NCI-H1417 (cell line): ENCODE measurements at regions not wholly inside any gene's neighbourhood (a gene's known extent, or its start where the extent isn't known, plus 50 kb on each side); places are given as distances from the start of the nearest gene placed in this dataset.
"Not testable (repeated sequence)": the region's sequence is repeated elsewhere in the genome, so short reads cannot be mapped to it uniquely, and the experiment has no call there.

Experiments used
- DNase-seq, 3 experiments: peaks; one replicate each; lab custom pipeline; 2025; lab: John Stamatoyannopoulos, UW

- DNase-seq: no peak
Observed at GRCh38 chr13:93017493-93018112, 209.0 kb upstream of the GPC6 start.

- no peak for DNase-seq
Observed at GRCh38 chr13:93023929-93024328, 202.7 kb upstream of the GPC6 start.

DNA sequence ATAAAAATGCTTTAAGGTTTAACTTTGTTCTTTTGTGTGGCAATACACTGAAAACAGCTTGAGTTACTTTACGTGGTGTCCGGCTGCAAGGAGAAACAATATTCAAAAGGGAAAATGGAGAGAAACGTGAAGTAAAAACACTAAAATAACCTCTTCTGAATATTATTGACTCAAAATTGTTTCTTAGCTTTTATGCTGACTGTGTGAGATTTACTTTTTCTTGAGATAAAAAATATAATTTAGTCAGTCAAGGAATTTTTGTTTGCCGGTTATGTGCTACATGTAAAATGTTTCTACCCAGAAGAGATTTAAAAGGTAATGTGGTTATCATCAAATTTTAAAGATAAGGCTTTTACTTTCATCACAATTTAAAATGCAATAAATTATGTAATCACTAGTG lies 200.6 kb upstream of the GPC6 start:
- no peak for DNase-seq

DNA sequence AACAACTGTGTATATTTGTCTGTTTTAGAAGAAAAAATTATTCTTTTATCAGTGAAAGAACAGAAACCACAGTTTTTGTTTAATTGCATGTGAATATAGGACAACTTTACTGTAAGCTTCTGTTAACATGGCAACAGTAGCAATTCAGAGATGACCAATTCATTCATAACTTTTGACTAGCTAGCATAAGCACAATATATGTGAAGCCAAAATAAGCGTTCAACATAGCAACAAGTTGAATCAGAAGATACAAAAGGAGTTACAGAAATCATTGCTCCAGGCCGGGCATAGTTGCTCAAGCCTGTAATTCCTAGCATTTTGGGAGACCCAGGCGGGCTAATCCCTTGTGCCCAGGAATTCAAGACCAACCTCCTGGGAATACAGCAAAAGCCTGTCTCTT lies 197.1 kb upstream of the GPC6 start:
- no peak for DNase-seq

DNA sequence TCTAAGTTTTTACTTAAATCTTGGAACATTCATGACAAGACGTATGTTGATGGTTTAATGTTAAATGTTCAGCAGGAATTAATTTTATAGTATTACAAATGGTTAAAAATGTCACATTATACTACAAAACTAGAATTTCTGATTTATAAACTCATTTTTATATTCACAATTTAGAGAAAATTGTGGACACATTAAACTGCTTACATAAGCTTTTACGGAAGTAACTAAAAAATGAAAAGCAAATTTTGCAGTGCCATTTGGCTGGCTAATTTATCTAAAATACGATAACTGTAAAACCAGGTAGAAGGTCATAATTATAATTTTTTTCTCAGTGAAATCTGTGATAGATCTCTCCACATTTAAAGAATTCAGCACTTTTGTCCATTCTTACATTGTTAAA lies 190.2 kb upstream of the GPC6 start:
- DNase-seq: no peak

GRCh38 chr13:93037780-93038179 lies 188.8 kb upstream of the GPC6 start:
- no peak for DNase-seq

- DNase-seq: no peak
Observed at GRCh38 chr13:93038187-93038586, 188.4 kb upstream of the GPC6 start.

DNA sequence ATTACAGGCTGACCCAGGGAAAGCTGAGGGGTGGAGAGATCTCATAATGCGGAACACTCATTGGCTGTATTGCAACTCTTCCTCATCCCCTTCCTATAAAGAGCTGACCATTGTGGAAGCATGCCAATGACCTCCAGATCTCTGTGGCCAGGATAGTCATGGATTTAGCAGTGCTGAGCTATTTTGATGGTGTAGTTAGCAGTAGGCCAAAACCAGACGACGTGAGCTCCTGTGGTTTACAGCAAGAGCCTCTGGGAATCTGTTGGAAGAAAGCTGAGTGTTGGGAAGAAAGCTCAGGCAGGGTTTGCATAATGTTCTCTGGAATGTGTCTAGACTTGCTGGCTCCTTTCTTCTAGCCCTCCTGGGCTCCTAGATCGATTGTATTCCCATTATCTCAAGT lies 187.5 kb upstream of the GPC6 start:
- DNase-seq: no peak

GRCh38 chr13:93041566-93041965 lies 185.0 kb upstream of the GPC6 start:
- not testable (repeated sequence) for DNase-seq

DNA sequence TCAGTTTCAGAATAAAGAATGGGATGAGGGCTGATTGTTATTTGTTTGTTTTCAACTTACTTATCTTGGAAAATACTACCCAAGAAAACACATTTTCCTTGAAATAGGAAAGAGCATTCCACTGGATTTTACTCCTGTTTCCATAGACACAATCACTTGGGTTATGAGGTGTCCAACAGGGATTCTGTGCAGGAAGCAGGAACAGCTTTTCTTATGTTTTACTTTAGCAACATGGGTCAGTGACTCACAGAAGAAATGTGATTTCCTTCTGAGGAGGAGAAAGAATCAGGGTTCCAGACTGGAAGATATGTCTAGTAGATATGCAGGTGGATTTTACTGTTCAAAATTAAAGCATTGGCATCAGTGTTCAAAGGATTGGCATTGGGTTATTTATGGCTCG lies 180.8 kb upstream of the GPC6 start:
- no peak for DNase-seq

DNA sequence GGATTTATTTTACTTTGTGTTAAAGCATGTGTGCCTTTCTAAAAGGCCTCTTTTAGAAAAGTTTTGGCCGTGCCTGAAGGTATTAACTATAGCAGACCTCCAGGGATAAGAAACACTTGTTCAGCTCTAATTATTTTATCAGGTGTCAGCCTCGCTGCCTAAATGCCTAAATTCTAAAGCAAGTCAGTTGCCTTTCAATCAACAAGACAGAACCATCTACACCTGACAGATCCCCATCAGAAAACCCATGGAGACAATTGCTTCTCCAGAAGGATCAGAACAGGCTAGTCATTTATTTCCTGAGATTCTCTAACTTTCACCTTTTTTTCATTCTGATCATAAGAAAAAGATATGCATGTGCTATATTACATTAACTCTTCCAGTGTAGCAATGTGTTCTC lies 171.4 kb upstream of the GPC6 start:
- no peak for DNase-seq

DNA sequence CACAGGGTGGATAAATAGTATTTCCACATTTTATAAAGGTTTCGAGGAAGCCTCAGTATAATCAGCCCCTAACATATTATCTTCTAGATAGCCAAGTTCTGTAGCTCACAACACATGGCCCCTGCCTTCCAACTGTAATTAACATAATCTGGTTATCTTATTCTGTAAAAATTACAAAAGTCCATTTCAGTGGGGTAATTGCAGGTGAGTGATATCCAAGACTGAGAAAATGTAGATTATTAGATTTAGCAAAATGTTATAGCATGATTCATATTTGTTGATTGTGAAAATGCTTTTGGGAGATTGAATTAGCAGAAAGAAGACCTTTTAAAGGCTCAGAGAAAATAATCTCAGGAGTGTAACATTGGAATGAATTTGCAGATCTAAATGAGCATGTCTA lies 168.3 kb upstream of the GPC6 start:
- DNase-seq: no peak

DNA sequence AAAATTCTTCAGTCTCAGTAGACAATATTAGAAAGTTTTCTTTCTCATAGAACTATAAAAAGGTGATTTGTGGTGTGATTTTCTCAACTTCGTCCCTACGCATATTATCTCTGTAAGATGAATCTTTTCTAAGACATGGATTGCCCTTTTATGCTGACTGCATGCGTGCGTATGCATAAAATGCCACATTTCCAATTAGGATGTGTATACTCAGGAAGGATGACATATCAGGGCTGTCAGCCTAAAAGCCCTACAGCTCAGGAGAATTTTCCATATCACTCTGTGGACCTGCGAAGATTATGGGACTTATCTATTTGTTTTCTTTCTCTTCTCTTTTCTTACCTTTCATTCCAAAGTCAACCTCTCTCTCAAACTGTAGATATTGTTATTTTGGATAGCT lies 166.5 kb upstream of the GPC6 start:
- no peak for DNase-seq

DNA sequence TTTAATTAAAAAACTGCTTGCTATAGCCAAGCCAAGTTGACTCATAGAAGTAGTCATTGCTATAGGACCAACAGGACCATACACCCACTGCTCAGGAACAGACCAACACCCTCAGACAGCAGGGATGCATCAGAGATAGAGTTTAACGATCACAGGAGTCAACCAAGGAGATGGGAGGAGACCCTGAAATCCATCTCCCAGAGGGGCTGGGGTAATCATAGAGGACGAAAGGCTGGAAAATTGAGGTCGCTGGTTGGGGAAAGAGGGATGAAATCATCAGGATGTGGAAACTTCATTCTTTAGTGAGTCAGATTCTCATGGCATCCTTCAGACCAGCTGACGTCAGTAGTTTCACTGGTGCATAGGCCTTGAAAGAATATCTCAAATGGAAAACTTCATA lies 160.4 kb upstream of the GPC6 start:
- DNase-seq: no peak

GRCh38 chr13:93079294-93079693 lies 147.3 kb upstream of the GPC6 start:
- DNase-seq: peak in 2 of 3 experiments; percentile 11 to 53

DNA sequence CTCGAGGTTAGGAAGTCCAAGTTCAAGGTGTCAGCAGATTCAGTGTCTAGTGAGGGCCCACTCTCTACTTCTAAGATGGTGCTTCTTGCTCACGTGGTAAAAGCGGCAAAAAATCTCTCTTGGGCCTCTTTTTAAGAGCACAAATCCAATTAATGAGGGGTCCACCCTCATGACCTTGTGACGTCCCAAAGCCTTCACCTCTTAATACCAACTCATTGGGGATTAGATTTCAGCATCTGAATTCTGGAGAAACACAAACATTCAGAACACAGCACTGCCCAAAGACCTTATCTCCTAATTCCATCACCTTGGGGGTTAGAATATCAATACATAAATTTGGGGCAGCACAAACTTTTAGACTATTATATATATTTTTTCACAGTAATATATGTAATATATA lies 146.4 kb upstream of the GPC6 start:
- no peak for DNase-seq

GRCh38 chr13:93080587-93080986 lies 146.0 kb upstream of the GPC6 start:
- peak in 2 of 3 experiments; percentile 12 to 84 for DNase-seq

- DNase-seq: no peak
Observed at GRCh38 chr13:93086329-93086728, 140.3 kb upstream of the GPC6 start.

DNA sequence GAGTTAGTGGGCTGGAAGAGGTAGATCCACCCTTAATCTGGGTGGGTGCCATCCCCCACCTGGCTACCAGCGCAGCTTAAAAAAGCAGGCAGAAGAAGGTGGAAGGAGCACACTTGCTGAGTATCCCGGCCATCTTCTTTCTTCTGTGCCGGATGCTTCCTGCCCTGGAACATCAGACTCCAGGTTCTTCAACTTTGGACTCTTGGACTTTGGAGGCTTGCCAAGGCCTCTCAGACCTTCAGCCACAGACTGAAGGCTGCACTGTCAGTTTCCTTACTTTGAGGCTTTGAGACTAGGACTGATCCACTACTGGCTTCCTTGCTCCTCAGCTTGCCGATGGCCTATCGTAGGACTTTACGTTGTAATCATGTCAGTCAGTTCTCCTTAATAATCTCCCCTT lies 127.6 kb upstream of the GPC6 start:
- DNase-seq: no peak

GRCh38 chr13:93101226-93101734 lies 125.3 kb upstream of the GPC6 start:
- no peak for DNase-seq

GRCh38 chr13:93104270-93104669 lies 122.3 kb upstream of the GPC6 start:
- DNase-seq: no peak

GRCh38 chr13:93108111-93108601 lies 118.5 kb upstream of the GPC6 start:
- no peak for DNase-seq

DNA sequence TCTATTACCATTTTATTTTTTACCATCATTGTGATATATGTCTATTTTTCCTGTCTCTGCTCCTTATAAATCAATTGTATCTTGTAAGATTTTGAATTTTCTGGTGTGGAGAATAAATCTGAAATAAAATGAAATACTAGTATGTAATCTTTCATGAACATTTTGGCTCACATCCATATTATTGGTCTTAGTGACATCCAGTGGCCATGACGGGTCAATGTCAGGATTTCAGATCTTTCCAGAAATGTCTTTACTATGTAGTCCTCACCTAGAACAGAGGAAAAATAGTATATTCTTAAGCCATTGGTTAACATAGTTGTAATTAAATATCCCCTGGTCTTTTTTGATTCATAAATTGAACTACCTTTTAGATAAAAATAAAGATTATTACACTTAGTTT lies 109.8 kb upstream of the GPC6 start:
- peak in 2 of 3 experiments; percentile 8 to 61 for DNase-seq

DNA sequence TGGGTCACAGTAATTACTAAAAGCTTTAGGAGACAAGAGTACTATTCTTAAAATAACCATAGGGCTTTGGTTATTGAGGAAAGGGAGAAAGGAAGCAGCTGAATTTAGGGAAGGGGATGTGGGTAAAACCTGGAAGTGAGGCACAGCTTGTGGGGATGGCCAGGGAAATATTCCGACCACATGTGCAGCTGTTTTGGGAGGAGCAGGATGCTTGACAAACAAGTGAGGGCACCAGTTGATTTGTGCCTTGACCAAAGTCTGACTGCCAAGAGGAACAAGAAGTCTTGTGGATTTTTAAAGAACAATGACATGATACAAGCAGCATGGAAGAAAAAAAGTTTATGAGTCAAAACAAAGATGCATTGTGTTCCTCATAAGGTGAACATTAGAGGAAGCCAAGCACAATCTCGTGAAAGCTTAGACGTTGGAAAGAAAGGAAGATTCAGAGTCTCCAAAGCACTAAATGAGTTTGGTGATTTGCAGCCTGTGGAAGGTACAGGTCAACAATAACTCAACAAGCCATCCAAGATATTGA lies 108.5 kb upstream of the GPC6 start:
- peak in 1 of 3 experiments; percentile 33 for DNase-seq
